GM12892 (cell line): ENCODE measurements at regions not wholly inside any gene's neighbourhood (a gene's known extent, or its start where the extent isn't known, plus 50 kb on each side); places are given as distances from the start of the nearest gene placed in this dataset.

ENCODE experiments used
- POLR2A ChIP-seq: IDR thresholded peaks from 2 replicates; pipeline ENCODE4 v1.6.1; 2011; ENCODE audit warnings: low read depth, low read length, control low read depth
- POLR2AphosphoS5 ChIP-seq: IDR thresholded peaks from 2 replicates; pipeline ENCODE4 v1.6.1; 2011; ENCODE audit warnings: low read depth, low read length, control low read depth
- TAF1 ChIP-seq: IDR thresholded peaks from 2 replicates; pipeline ENCODE4 v1.6.1; 2011; ENCODE audit warnings: low read depth, mild to moderate bottlenecking, control low read depth, low read length, borderline replicate concordance

GRCh38 chr2:4217737-4218136 lies 514.4 kb downstream of the DCDC2C start:
- TF ChIP-seq POLR2AphosphoS5 (no peak), POLR2A (no peak), TAF1 (no peak)
